Ishikawa (cell line): ENCODE measurements at regions not wholly inside any gene's neighbourhood (a gene's known extent, or its start where the extent isn't known, plus 50 kb on each side); places are given as distances from the start of the nearest gene placed in this dataset.

Experiments
- CREB1 ChIP-seq: IDR thresholded peaks from 2 replicates; pipeline ENCODE4 v1.6.1; 2012; ENCODE audit warnings: low read depth
- EGR1 ChIP-seq: IDR thresholded peaks from 2 replicates; pipeline ENCODE4 v1.6.1; 2012
- EP300 ChIP-seq: IDR thresholded peaks from 2 replicates; pipeline ENCODE4 v1.6.1; 2012; ENCODE audit warnings: borderline replicate concordance
- RAD21 ChIP-seq: IDR thresholded peaks from 2 replicates; pipeline ENCODE4 v1.6.1; 2012; ENCODE audit warnings: low read depth
- TAF1 ChIP-seq: IDR thresholded peaks from 2 replicates; pipeline ENCODE4 v1.6.1; 2012; ENCODE audit warnings: low read depth, mild to moderate bottlenecking
- USF1 ChIP-seq: IDR thresholded peaks from 2 replicates; pipeline ENCODE4 v1.6.1; 2012
- YY1 ChIP-seq: IDR thresholded peaks from 2 replicates; pipeline ENCODE4 v1.6.1; 2012; ENCODE audit warnings: low read depth
- TF ChIP-seq, protein P1 (sequence below): IDR thresholded peaks from 2 replicates; pipeline ENCODE4 v1.6.1; 2012

DNA sequence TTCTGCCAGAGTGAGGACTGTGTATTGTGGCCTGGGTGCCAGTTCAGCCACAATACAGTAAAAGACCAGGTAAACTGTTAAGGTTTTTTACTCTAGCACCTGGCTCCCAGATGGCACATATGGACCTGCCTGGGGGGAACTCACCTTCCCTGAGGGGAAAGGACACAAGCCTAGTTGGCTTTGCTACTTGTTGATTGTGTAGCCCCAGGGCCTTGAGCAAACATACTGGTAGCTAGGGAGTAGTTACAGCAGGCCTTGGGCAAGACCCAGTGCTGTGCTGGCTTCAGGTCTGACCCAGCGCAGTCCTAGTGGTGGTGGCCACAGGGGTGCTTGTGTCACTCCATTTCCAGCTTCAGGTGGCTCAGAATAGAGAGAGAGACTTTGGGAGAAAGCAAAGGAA lies 216.4 kb downstream of the KLHL28 start:
- TF ChIP-seq, protein P1, sequence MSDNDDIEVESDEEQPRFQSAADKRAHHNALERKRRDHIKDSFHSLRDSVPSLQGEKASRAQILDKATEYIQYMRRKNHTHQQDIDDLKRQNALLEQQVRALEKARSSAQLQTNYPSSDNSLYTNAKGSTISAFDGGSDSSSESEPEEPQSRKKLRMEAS, result no peak
- TF ChIP-seq EP300, result no peak
- no peak for TF ChIP-seq RAD21
- TF ChIP-seq YY1, result no peak
- no peak for TF ChIP-seq TAF1
- TF ChIP-seq USF1, result no peak
- TF ChIP-seq EGR1, result no peak
- TF ChIP-seq CREB1, result no peak
